Fibroblast of villous mesenchyme (primary cell): ENCODE measurements at regions not wholly inside any gene's neighbourhood (a gene's known extent, or its start where the extent isn't known, plus 50 kb on each side); places are given as distances from the start of the nearest gene placed in this dataset.
"Not testable (repeated sequence)": the region's sequence is repeated elsewhere in the genome, so short reads cannot be mapped to it uniquely, and the experiment has no call there.

Experiments
- DNase-seq: peaks from one replicate; pipeline ENCODE4 v3.0.0-alpha.2; 2010; ENCODE audit warnings: low read depth
- H3K4me3 ChIP-seq: 2 replicates; pipeline ENCODE4 v1.5.1; 2011; ENCODE audit warnings: low read depth, mild to moderate bottlenecking, low read length
- CTCF ChIP-seq: IDR thresholded peaks from 2 replicates; pipeline ENCODE4 v1.5.1; 2012; ENCODE audit warnings: low read depth, mild to moderate bottlenecking, low read length; ENCODE audit not compliant: insufficient read depth

- DNase-seq: peak; percentile 69
- H3K4me3 ChIP-seq: no peak overlapping the region
- TF ChIP-seq CTCF: no peak
Measured at GRCh38 chr12:92396647-92397252, 251.1 kb upstream of the BTG1 start.

GRCh38 chr12:92395322-92395721 is 249.7 kb upstream of the BTG1 start:
- no peak overlapping the region for H3K4me3 ChIP-seq
- no peak for DNase-seq
- no peak for TF ChIP-seq CTCF

- no peak for TF ChIP-seq CTCF
- no peak for DNase-seq
- no peak overlapping the region for H3K4me3 ChIP-seq
Measured at GRCh38 chr12:92394895-92395294, 249.2 kb upstream of the BTG1 start.

GRCh38 chr12:92393504-92393903 is 247.9 kb upstream of the BTG1 start:
- TF ChIP-seq CTCF: no peak
- DNase-seq: no peak
- H3K4me3 ChIP-seq: no peak overlapping the region

- DNase-seq: not testable (repeated sequence)
Measured at GRCh38 chr12:92391726-92392125, 246.1 kb upstream of the BTG1 start.

GRCh38 chr12:92389466-92389865 is 243.8 kb upstream of the BTG1 start:
- TF ChIP-seq CTCF: no peak
- DNase-seq: no peak
- no peak overlapping the region for H3K4me3 ChIP-seq

More at GRCh38 chr12:92391726-92392125, 246.1 kb upstream of the BTG1 start:
- not testable (repeated sequence) for H3K4me3 ChIP-seq

- H3K4me3 ChIP-seq: no peak overlapping the region
- no peak for TF ChIP-seq CTCF
- no peak for DNase-seq
Measured at GRCh38 chr12:92385296-92385695, 239.7 kb upstream of the BTG1 start.
